Panc1 (cell line): ENCODE measurements at regions not wholly inside any gene's neighbourhood (a gene's known extent, or its start where the extent isn't known, plus 50 kb on each side); places are given as distances from the start of the nearest gene placed in this dataset.

ENCODE experiments used
- ATAC-seq: fragments of 200-7000 bp; cut with Tn5 transposase; 2 replicates; pipeline ENCODE4 v1.9.1; 2020; ENCODE audit warnings: mild to moderate bottlenecking, moderate library complexity
- BruUV-seq: library from RNA; stranded (reverse); fragments of 400-500 nt; replicated peaks from 2 replicates; lab custom pipeline; 2021; lab: Mats Ljungman, UMichigan
- CTCF ChIA-PET: fragments of 300-600 bp; sonication (Branson Sonifier 250); formaldehyde crosslinking; loops from one replicate; lab custom pipeline; 2022; ENCODE audit warnings: antibody characterized with exemption; lab: Charles Lee
- POLR2A ChIA-PET: fragments of 300-600 bp; sonication (Branson Sonifier 250); formaldehyde crosslinking; loops from one replicate; lab custom pipeline; 2022; ENCODE audit warnings: antibody characterized with exemption; lab: Charles Lee
- DNase-seq: peaks from one replicate; pipeline ENCODE4 v3.0.0-alpha.2; 2010; ENCODE audit warnings: low read depth, low spot score
- H3K27ac ChIP-seq: 2 replicates; pipeline ENCODE4 v1.5.1; 2011; ENCODE audit warnings: mild to moderate bottlenecking, low read length, inconsistent platforms
- H3K27me3 ChIP-seq: fragments of 200-500 bp; sonication (Bioruptor generic); 2 replicates; pipeline ENCODE4 v1.6.0; 2014; ENCODE audit warnings: low read length, inconsistent platforms; ENCODE audit not compliant: control insufficient read depth, insufficient read depth
- H3K36me3 ChIP-seq: fragments of 200-500 bp; sonication (Bioruptor generic); 2 replicates; pipeline ENCODE4 v1.5.1; 2014; ENCODE audit warnings: inconsistent platforms, mild to moderate bottlenecking, low read length, moderate library complexity; ENCODE audit not compliant: control insufficient read depth, insufficient read depth
- H3K4me1 ChIP-seq: 2 replicates; pipeline ENCODE4 v1.5.1; 2011; ENCODE audit warnings: inconsistent platforms, mild to moderate bottlenecking, low read length, moderate library complexity; ENCODE audit not compliant: control insufficient read depth, insufficient read depth
- H3K4me3 ChIP-seq, 2 experiments: 2 replicates each; pipeline ENCODE4 v1.5.1; 2011 to 2012; ENCODE audit warnings: low read depth in 2 of 2, low read length in 2 of 2, mild to moderate bottlenecking in 2 of 2, inconsistent platforms in 1 of 2, moderate library complexity in 1 of 2
- H3K9me3 ChIP-seq: fragments of 200-500 bp; sonication (Bioruptor generic); 2 replicates; pipeline ENCODE4 v1.5.1; 2014; ENCODE audit warnings: low read depth, mild to moderate bottlenecking, inconsistent platforms, low read length, moderate library complexity; ENCODE audit not compliant: control insufficient read depth, insufficient read depth
- POLR2AphosphoS5 ChIP-seq: IDR thresholded peaks from 2 replicates; pipeline ENCODE4 v1.6.1; 2012; ENCODE audit warnings: mild to moderate bottlenecking, low read depth, low read length, moderate library complexity
- SIN3A ChIP-seq: IDR thresholded peaks from 2 replicates; pipeline ENCODE4 v1.6.1; 2012; ENCODE audit warnings: low read depth, mild to moderate bottlenecking, low read length, moderate library complexity, borderline replicate concordance; ENCODE audit not compliant: insufficient read depth
- TCF7L2 ChIP-seq: IDR thresholded peaks from 2 replicates; pipeline ENCODE4 v1.6.1; 2011; ENCODE audit warnings: mild to moderate bottlenecking, low read depth, low read length, inconsistent platforms
- in situ Hi-C: cut with HindIII; loops from 2 replicates; pipeline ENCODE4 v1.10.0; 2016; ENCODE audit warnings: low sequenced_read_pairs, low pct_unique_long_range_greater_than_20kb
- intact Hi-C: fragments of 100-400 bp; cut with micrococcal nuclease; formaldehyde crosslinking; loops from one replicate; pipeline ENCODE4 v1.10.0; 2022; ENCODE audit not compliant: unreplicated experiment
- TF ChIP-seq, protein P1 (sequence below): fragments of 450-650 bp; IDR thresholded peaks from 2 replicates; pipeline ENCODE4 v1.5.1; 2017; ENCODE audit warnings: mild to moderate bottlenecking
- TF ChIP-seq, protein P2 (sequence below), 2 experiments: IDR thresholded peaks; 2 replicates each; pipeline ENCODE4 v1.6.1; 2011 to 2012; ENCODE audit warnings: low read depth in 2 of 2, control low read depth in 1 of 2, low read length in 1 of 2, mild to moderate bottlenecking in 1 of 2, moderate library complexity in 1 of 2; ENCODE audit not compliant: insufficient read depth in 1 of 2

DNA sequence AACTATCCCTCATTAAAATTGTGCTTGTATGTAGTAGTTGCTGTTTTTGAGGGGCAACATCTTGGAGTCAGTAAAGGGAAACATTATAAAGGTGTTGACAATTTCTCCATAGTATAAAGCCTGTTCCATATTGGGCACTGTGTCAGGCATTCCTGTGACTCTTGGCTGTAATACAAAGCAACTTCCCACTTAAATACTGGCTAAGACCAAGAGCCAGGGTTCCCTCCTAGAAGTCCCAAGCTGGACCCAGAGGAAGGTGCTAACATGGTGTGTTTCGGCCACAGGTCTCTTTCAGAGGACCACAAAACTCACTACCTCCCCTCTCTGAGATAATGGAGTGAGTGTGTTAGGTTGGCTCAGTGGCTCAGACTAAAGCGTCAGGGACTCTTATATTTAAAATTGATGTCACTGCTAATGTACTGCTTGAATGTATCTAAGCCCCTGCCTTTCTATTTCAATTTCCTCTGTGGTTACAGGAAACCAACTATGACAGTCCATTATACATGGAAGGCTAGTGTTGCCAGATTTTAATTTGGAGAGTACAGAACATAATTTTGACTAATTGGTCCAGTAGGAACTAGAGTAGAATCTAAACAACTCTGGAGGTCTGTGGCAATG is 74.7 kb upstream of the RGL1 start:
- no peaks in the 10 kb centered on the region for H3K9me3 ChIP-seq
- ChIA-PET CTCF (no interaction called here), POLR2A (no interaction called here)
- no TSS peak for BruUV-seq
- no peaks in the 10 kb centered on the region for H3K4me1 ChIP-seq
- no peak overlapping the region for H3K4me3 ChIP-seq
- TF ChIP-seq, protein P1, sequence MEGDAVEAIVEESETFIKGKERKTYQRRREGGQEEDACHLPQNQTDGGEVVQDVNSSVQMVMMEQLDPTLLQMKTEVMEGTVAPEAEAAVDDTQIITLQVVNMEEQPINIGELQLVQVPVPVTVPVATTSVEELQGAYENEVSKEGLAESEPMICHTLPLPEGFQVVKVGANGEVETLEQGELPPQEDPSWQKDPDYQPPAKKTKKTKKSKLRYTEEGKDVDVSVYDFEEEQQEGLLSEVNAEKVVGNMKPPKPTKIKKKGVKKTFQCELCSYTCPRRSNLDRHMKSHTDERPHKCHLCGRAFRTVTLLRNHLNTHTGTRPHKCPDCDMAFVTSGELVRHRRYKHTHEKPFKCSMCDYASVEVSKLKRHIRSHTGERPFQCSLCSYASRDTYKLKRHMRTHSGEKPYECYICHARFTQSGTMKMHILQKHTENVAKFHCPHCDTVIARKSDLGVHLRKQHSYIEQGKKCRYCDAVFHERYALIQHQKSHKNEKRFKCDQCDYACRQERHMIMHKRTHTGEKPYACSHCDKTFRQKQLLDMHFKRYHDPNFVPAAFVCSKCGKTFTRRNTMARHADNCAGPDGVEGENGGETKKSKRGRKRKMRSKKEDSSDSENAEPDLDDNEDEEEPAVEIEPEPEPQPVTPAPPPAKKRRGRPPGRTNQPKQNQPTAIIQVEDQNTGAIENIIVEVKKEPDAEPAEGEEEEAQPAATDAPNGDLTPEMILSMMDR = no peak
- TF ChIP-seq POLR2AphosphoS5 (no peak), SIN3A (no peak), TCF7L2 (no peak)
- TF ChIP-seq, protein P2, sequence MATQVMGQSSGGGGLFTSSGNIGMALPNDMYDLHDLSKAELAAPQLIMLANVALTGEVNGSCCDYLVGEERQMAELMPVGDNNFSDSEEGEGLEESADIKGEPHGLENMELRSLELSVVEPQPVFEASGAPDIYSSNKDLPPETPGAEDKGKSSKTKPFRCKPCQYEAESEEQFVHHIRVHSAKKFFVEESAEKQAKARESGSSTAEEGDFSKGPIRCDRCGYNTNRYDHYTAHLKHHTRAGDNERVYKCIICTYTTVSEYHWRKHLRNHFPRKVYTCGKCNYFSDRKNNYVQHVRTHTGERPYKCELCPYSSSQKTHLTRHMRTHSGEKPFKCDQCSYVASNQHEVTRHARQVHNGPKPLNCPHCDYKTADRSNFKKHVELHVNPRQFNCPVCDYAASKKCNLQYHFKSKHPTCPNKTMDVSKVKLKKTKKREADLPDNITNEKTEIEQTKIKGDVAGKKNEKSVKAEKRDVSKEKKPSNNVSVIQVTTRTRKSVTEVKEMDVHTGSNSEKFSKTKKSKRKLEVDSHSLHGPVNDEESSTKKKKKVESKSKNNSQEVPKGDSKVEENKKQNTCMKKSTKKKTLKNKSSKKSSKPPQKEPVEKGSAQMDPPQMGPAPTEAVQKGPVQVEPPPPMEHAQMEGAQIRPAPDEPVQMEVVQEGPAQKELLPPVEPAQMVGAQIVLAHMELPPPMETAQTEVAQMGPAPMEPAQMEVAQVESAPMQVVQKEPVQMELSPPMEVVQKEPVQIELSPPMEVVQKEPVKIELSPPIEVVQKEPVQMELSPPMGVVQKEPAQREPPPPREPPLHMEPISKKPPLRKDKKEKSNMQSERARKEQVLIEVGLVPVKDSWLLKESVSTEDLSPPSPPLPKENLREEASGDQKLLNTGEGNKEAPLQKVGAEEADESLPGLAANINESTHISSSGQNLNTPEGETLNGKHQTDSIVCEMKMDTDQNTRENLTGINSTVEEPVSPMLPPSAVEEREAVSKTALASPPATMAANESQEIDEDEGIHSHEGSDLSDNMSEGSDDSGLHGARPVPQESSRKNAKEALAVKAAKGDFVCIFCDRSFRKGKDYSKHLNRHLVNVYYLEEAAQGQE (IDR thresholded peaks at IDR 0.05; ENCODE audit: insufficient read depth in 1 of 2, low read depth in 2 of 2, low read length in 1 of 2) = no peak
- in situ Hi-C loops = no loop called here
- DNase-seq = no peak
- H3K36me3 ChIP-seq = no peaks in the 10 kb centered on the region
- H3K27me3 ChIP-seq = no peaks in the 10 kb centered on the region
- H3K27ac ChIP-seq = no peak overlapping the region
- intact Hi-C loops = no loop called here
- no peak for ATAC-seq

GRCh38 chr1:183726825-183727224 is 73.7 kb upstream of the APOBEC4 start:
- ATAC-seq (no peak), DNase-seq (no peak)
- in situ Hi-C loops (no loop called here), intact Hi-C loops (no loop called here)
- BruUV-seq = no TSS peak
- ChIA-PET POLR2A (no interaction called here), CTCF (no interaction called here)
- TF ChIP-seq SIN3A = no peak
- TF ChIP-seq POLR2AphosphoS5 = no peak
- TF ChIP-seq TCF7L2 = no peak
- TF ChIP-seq, protein P1 = no peak
- TF ChIP-seq, protein P2 (IDR thresholded peaks at IDR 0.05; ENCODE audit: insufficient read depth in 1 of 2, low read depth in 2 of 2, low read length in 1 of 2) = no peak
- Histone ChIP-seq H3K27me3 (no peaks in the 10 kb centered on the region), H3K36me3 (no peaks in the 10 kb centered on the region), H3K4me1 (no peaks in the 10 kb centered on the region), H3K4me3 (no peak overlapping the region), H3K9me3 (no peaks in the 10 kb centered on the region), H3K27ac (no peak overlapping the region)
